SK-N-SH (cell line): ENCODE measurements at regions not wholly inside any gene's neighbourhood (a gene's known extent, or its start where the extent isn't known, plus 50 kb on each side); places are given as distances from the start of the nearest gene placed in this dataset.

Source experiments
- CTCF ChIA-PET: fragments of 300-600, 350-600 bp; formaldehyde crosslinking; extraction: SDS; loops from one replicate; lab custom pipeline; 2021; lab: Yijun Ruan, JAX
- POLR2A ChIA-PET: fragments of 350-600 bp; sonication (Branson Sonifier 250); formaldehyde crosslinking; extraction: SDS; loops from one replicate; lab custom pipeline; 2020; ENCODE audit warnings: antibody characterized with exemption, inconsistent platforms; lab: Yijun Ruan, JAX
- DNase-seq: peaks from one replicate; pipeline ENCODE4 v3.0.0; 2012
- H2AFZ ChIP-seq: fragments of 200-600 bp; sonication (generic); 2 replicates; pipeline ENCODE4 v1.8.1; 2016; ENCODE audit warnings: antibody characterized with exemption, mild to moderate bottlenecking, low read depth
- H3F3A ChIP-seq: fragments of 200-600 bp; sonication (generic); replicated peaks from 2 replicates; pipeline ENCODE3; 2016; ENCODE audit warnings: antibody characterized with exemption, mild to moderate bottlenecking; ENCODE audit not compliant: insufficient read depth
- H3K27ac ChIP-seq, 2 experiments: fragments of 200-500 bp in 1 of 2; fragments of 200-600 bp in 1 of 2; sonication (Bioruptor generic) in 1 of 2; sonication (generic), shearing (Covaris generic) in 1 of 2; 2 replicates each; pipeline versions ENCODE4 v1.5.1 to v1.6.1; 2014 to 2016; ENCODE audit warnings: low read depth in 2 of 2, inconsistent platforms in 1 of 2, low read length in 1 of 2, mild to moderate bottlenecking in 1 of 2, mixed read lengths in 1 of 2
- H3K27me3 ChIP-seq: fragments of 200-600 bp; sonication (generic), shearing (Covaris generic); 2 replicates; pipeline ENCODE4 v1.6.1; 2016; ENCODE audit warnings: mixed run types; ENCODE audit not compliant: insufficient read depth
- H3K36me3 ChIP-seq, 2 experiments: fragments of 200-500 bp in 1 of 2; fragments of 200-600 bp in 1 of 2; sonication (Bioruptor generic) in 1 of 2; sonication (generic) in 1 of 2; replicated peaks in 1 of 2; 2 replicates each; pipeline versions ENCODE3 to v1.5.1; 2014 to 2016; ENCODE audit warnings: low read length in 1 of 2, mild to moderate bottlenecking in 1 of 2; ENCODE audit not compliant: insufficient read depth in 2 of 2, control insufficient read depth in 1 of 2
- H3K4me1 ChIP-seq, 2 experiments: fragments of 200-500 bp in 1 of 2; fragments of 200-600 bp in 1 of 2; sonication (Bioruptor generic) in 1 of 2; sonication (generic), shearing (Covaris generic) in 1 of 2; 2 replicates each; pipeline versions ENCODE4 v1.5.1 to v1.6.1; 2014 to 2016; ENCODE audit warnings: low read depth in 1 of 2, low read length in 1 of 2, mixed run types in 1 of 2; ENCODE audit not compliant: insufficient read depth in 2 of 2, control insufficient read depth in 1 of 2
- H3K4me2 ChIP-seq: fragments of 200-600 bp; sonication (generic), shearing (Covaris generic); 2 replicates; pipeline ENCODE4 v1.6.1; 2017; ENCODE audit warnings: mixed run types
- H3K4me3 ChIP-seq, 2 experiments: fragments of 200-500 bp in 1 of 2; fragments of 200-600 bp in 1 of 2; sonication (Bioruptor generic) in 1 of 2; sonication (generic), shearing (Covaris generic) in 1 of 2; 2 replicates each; pipeline versions ENCODE4 v1.5.1 to v1.8.1; 2014 to 2016; ENCODE audit warnings: low read depth in 2 of 2, inconsistent platforms in 1 of 2, low read length in 1 of 2, mild to moderate bottlenecking in 1 of 2, mixed read lengths in 1 of 2, moderate library complexity in 1 of 2
- H3K79me2 ChIP-seq: fragments of 200-600 bp; sonication (generic); 2 replicates; pipeline ENCODE4 v1.8.1; 2017; ENCODE audit warnings: mild to moderate bottlenecking; ENCODE audit not compliant: insufficient read depth
- H3K9ac ChIP-seq: fragments of 200-600 bp; sonication (generic); 2 replicates; pipeline ENCODE4 v1.6.1; 2017; ENCODE audit warnings: mixed run types
- H3K9me2 ChIP-seq: fragments of 200-600 bp; sonication (generic); 2 replicates; pipeline ENCODE4 v1.6.1; 2017; ENCODE audit warnings: mixed run types
- H3K9me3 ChIP-seq: fragments of 200-600 bp; sonication (generic); 2 replicates; pipeline ENCODE4 v1.6.1; 2017; ENCODE audit warnings: mixed run types, mild to moderate bottlenecking, moderate library complexity
- H4K20me1 ChIP-seq: fragments of 200-600 bp; sonication (generic); 2 replicates; pipeline ENCODE4 v1.6.1; 2017; ENCODE audit warnings: mild to moderate bottlenecking, mixed run types; ENCODE audit not compliant: insufficient read depth
- CHD2 ChIP-seq: fragments of 150-350 bp; IDR thresholded peaks from 2 replicates; pipeline ENCODE4 v1.6.1; 2018; ENCODE audit warnings: low read length; ENCODE audit not compliant: partially characterized antibody
- FOXJ3 ChIP-seq: sonication (generic); formaldehyde crosslinking; IDR thresholded peaks from 2 replicates; pipeline ENCODE4 v1.5.1; 2020; ENCODE audit warnings: mild to moderate bottlenecking, missing genetic modification reagents
- FOXM1 ChIP-seq: IDR thresholded peaks from 2 replicates; pipeline ENCODE4 v1.4.0; 2012; ENCODE audit warnings: low read depth, mild to moderate bottlenecking
- IRF3 ChIP-seq: fragments of 150-350 bp; IDR thresholded peaks from 2 replicates; pipeline ENCODE4 v1.6.1; 2016; ENCODE audit warnings: mild to moderate bottlenecking, low read depth, low read length
- JUND ChIP-seq: IDR thresholded peaks from 2 replicates; pipeline ENCODE4 v1.4.0; 2012
- MXI1 ChIP-seq: IDR thresholded peaks from 2 replicates; pipeline ENCODE4 v1.6.1; 2012; ENCODE audit warnings: mild to moderate bottlenecking, low read depth, low read length, improper control_type of control experiment
- NFIC ChIP-seq: IDR thresholded peaks from 2 replicates; pipeline ENCODE4 v1.4.0; 2012; ENCODE audit warnings: borderline replicate concordance
- NRF1 ChIP-seq: IDR thresholded peaks from 2 replicates; pipeline ENCODE4 v1.6.1; 2012; ENCODE audit warnings: low read depth, mild to moderate bottlenecking, low read length
- RAD21 ChIP-seq: IDR thresholded peaks from 2 replicates; pipeline ENCODE4 v1.6.1; 2012; ENCODE audit warnings: mild to moderate bottlenecking, low read length
- REST ChIP-seq: IDR thresholded peaks from 2 replicates; pipeline ENCODE4 v1.6.1; 2012; ENCODE audit warnings: mild to moderate bottlenecking, low read depth, low read length, moderate library complexity
- RFX5 ChIP-seq: IDR thresholded peaks from 2 replicates; pipeline ENCODE4 v1.6.1; 2012; ENCODE audit warnings: mild to moderate bottlenecking, improper control_type of control experiment, low read length
- SIN3A ChIP-seq: IDR thresholded peaks from 2 replicates; pipeline ENCODE4 v1.6.1; 2012; ENCODE audit warnings: low read depth, mild to moderate bottlenecking, low read length, moderate library complexity, borderline replicate concordance
- TAF1 ChIP-seq: IDR thresholded peaks from 2 replicates; pipeline ENCODE4 v1.6.1; 2012; ENCODE audit warnings: low read depth, mild to moderate bottlenecking, low read length, moderate library complexity, borderline replicate concordance
- TCF12 ChIP-seq: IDR thresholded peaks from 2 replicates; pipeline ENCODE4 v1.4.0; 2012
- TEAD4 ChIP-seq: IDR thresholded peaks from 2 replicates; pipeline ENCODE4 v1.4.0; 2012; ENCODE audit warnings: mild to moderate bottlenecking, borderline replicate concordance; ENCODE audit not compliant: insufficient read depth
- USF2 ChIP-seq: fragments of 150-350 bp; IDR thresholded peaks from 2 replicates; pipeline ENCODE4 v1.6.1; 2017; ENCODE audit warnings: antibody characterized with exemption, low read length, low read depth, borderline replicate concordance
- WGBS: methylation state at CpG from one replicate; pipeline ENCODE4 v1.1.6; 2017; ENCODE audit warnings: low lambda C conversion rate; 5-methylcytosine and 5-hydroxymethylcytosine counted together
- TF ChIP-seq, protein P1 (sequence below): IDR thresholded peaks from 2 replicates; pipeline ENCODE4 v1.4.0; 2012; ENCODE audit warnings: low read depth, borderline replicate concordance
- TF ChIP-seq, protein P2 (sequence below): IDR thresholded peaks from 2 replicates; pipeline ENCODE4 v1.4.0; 2012; ENCODE audit warnings: low read depth, borderline replicate concordance

- WGBS, result 24% methylated on average over 5 of the region's 5 CpGs
- ChIA-PET CTCF (interaction anchor here (7.9 kb wide), 1 partner anchor 15 kb away, joined by 67 read pairs; no protein-coding TSS in a partner anchor), POLR2A (no interaction called here)
These were observed 57.7 kb upstream of the ISX start for GRCh38 chr22:35008213-35008612.

GRCh38 chr22:35010543-35010942, 55.4 kb upstream of the ISX start:
- WGBS, result 22% methylated on average over 6 of the region's 6 CpGs
- Histone ChIP-seq H3K27me3 (no peaks in the 10 kb centered on the region), H3K9ac (no peak overlapping the region), H3K79me2 (no peaks in the 10 kb centered on the region), H3K4me1 (no peaks in the 10 kb centered on the region), H3F3A (no peaks in the 10 kb centered on the region), H3K27ac (no peak overlapping the region), H4K20me1 (no peaks in the 10 kb centered on the region), H3K9me3 (no peaks in the 10 kb centered on the region), H2AFZ (no peak overlapping the region), H3K9me2 (no peaks in the 10 kb centered on the region), H3K4me3 (no peak overlapping the region), H3K36me3 (no peaks in the 10 kb centered on the region), H3K4me2 (no peak overlapping the region)
- no peak for DNase-seq
- ChIA-PET CTCF (interaction anchor here (7.9 kb wide), 1 partner anchor 13 kb away, joined by 67 read pairs; no protein-coding TSS in a partner anchor), POLR2A (no interaction called here)
- TF ChIP-seq REST (no peak), TCF12 (no peak), IRF3 (no peak), RAD21 (no peak), MXI1 (no peak), SIN3A (no peak)

More at GRCh38 chr22:35008213-35008612, 57.7 kb upstream of the ISX start:
- no peak overlapping the region for H3K9ac ChIP-seq
- H3K4me1 ChIP-seq, result no peaks in the 10 kb centered on the region
- H2AFZ ChIP-seq, result no peak overlapping the region
- DNase-seq, result no peak
- no peak overlapping the region for H3K4me3 ChIP-seq
- no peaks in the 10 kb centered on the region for H4K20me1 ChIP-seq
- H3F3A ChIP-seq, result no peaks in the 10 kb centered on the region
- TF ChIP-seq FOXM1 (no peak), USF2 (no peak), CHD2 (no peak), NRF1 (no peak), RFX5 (no peak), TAF1 (no peak), NFIC (no peak), SIN3A (no peak), FOXJ3 (CRISPR knock-in tag) (no peak), JUND (no peak), TEAD4 (no peak)
- TF ChIP-seq, protein P1, sequence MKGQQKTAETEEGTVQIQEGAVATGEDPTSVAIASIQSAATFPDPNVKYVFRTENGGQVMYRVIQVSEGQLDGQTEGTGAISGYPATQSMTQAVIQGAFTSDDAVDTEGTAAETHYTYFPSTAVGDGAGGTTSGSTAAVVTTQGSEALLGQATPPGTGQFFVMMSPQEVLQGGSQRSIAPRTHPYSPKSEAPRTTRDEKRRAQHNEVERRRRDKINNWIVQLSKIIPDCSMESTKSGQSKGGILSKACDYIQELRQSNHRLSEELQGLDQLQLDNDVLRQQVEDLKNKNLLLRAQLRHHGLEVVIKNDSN, result no peak
- TF ChIP-seq, protein P2, sequence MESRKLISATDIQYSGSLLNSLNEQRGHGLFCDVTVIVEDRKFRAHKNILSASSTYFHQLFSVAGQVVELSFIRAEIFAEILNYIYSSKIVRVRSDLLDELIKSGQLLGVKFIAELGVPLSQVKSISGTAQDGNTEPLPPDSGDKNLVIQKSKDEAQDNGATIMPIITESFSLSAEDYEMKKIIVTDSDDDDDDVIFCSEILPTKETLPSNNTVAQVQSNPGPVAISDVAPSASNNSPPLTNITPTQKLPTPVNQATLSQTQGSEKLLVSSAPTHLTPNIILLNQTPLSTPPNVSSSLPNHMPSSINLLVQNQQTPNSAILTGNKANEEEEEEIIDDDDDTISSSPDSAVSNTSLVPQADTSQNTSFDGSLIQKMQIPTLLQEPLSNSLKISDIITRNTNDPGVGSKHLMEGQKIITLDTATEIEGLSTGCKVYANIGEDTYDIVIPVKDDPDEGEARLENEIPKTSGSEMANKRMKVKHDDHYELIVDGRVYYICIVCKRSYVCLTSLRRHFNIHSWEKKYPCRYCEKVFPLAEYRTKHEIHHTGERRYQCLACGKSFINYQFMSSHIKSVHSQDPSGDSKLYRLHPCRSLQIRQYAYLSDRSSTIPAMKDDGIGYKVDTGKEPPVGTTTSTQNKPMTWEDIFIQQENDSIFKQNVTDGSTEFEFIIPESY, result no peak
- TF ChIP-seq, all 33 proteins: peak for 0
- Histone ChIP-seq H3K4me2 (no peak overlapping the region), H3K9me3 (no peaks in the 10 kb centered on the region), H3K27ac (no peak overlapping the region), H3K79me2 (no peaks in the 10 kb centered on the region), H3K36me3 (no peaks in the 10 kb centered on the region), H3K27me3 (no peaks in the 10 kb centered on the region), H3K9me2 (no peaks in the 10 kb centered on the region)
